H1 (cell line): ENCODE measurements at regions not wholly inside any gene's neighbourhood (a gene's known extent, or its start where the extent isn't known, plus 50 kb on each side); places are given as distances from the start of the nearest gene placed in this dataset.

ENCODE experiments used
- POLR2A ChIP-seq, 2 experiments: IDR thresholded peaks; 1 replicate in 1 of 2; 2 replicates in 1 of 2; pipeline ENCODE4 v1.6.1; 2011; ENCODE audit warnings: low read depth in 2 of 2, low read length in 2 of 2, mild to moderate bottlenecking in 2 of 2; ENCODE audit errors: control extremely low read depth in 1 of 2
- POLR2AphosphoS5 ChIP-seq: IDR thresholded peaks from 2 replicates; pipeline ENCODE4 v1.6.1; 2011; ENCODE audit warnings: low read depth, low read length
- TBP ChIP-seq: IDR thresholded peaks from 2 replicates; pipeline ENCODE4 v1.6.1; 2011; ENCODE audit warnings: low read depth, low read length, improper control_type of control experiment
- TF ChIP-seq, protein P1 (sequence below): IDR thresholded peaks from 2 replicates; pipeline ENCODE4 v1.6.1; 2011; ENCODE audit warnings: low read depth, mild to moderate bottlenecking, low read length; ENCODE audit not compliant: insufficient read depth

GRCh38 chr14:97874394-97874793 lies 1077.2 kb downstream of the VRK1 start (continued):
- no peak for TF ChIP-seq POLR2A (IDR thresholded peaks at IDR 0.05; ENCODE audit: control extremely low read depth in 1 of 2, low read depth in 2 of 2, low read length in 2 of 2)
- no peak for TF ChIP-seq TBP
- no peak for TF ChIP-seq POLR2AphosphoS5
- TF ChIP-seq, protein P1, sequence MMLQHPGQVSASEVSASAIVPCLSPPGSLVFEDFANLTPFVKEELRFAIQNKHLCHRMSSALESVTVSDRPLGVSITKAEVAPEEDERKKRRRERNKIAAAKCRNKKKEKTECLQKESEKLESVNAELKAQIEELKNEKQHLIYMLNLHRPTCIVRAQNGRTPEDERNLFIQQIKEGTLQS: no peak
